ENCODE measurements at regions not wholly inside any gene's neighbourhood (a gene's known extent, or its start where the extent isn't known, plus 50 kb on each side); places are given as distances from the start of the nearest gene placed in this dataset.
A peak's percentile ranks its signal among the peaks of the same experiment; 100 is the strongest.

GRCh38 chr17:77493901-77494663 lies 353.3 kb downstream of the SEC14L1 start:
- DNase-seq: no peak

- DNase-seq: peak; percentile 44
Measured at GRCh38 chr17:77494664-77495435, 354.1 kb downstream of the SEC14L1 start.

GRCh38 chr17:77495575-77495974 lies 354.8 kb downstream of the SEC14L1 start:
- DNase-seq: no peak

- no peak for DNase-seq
Measured at GRCh38 chr17:77496401-77496801, 355.6 kb downstream of the SEC14L1 start.

- no peak for DNase-seq
Measured at GRCh38 chr17:77496831-77497577, 356.2 kb downstream of the SEC14L1 start.

GRCh38 chr17:77497578-77497934 lies 356.8 kb downstream of the SEC14L1 start:
- DNase-seq: no peak

- DNase-seq: no peak
Measured at GRCh38 chr17:77498091-77498741, 357.4 kb downstream of the SEC14L1 start.

- DNase-seq: no peak
Measured at GRCh38 chr17:77498791-77499698, 358.3 kb downstream of the SEC14L1 start.

GRCh38 chr17:77499699-77500435 lies 359.1 kb downstream of the SEC14L1 start:
- DNase-seq: no peak

- peak; percentile 4 for DNase-seq
Measured at GRCh38 chr17:77501101-77501566, 360.4 kb downstream of the SEC14L1 start.

GRCh38 chr17:77501751-77502625 lies 361.2 kb downstream of the SEC14L1 start:
- no peak for DNase-seq

- no peak for DNase-seq
Measured at GRCh38 chr17:77502626-77503292, 362.0 kb downstream of the SEC14L1 start.

- DNase-seq: no peak
Measured at GRCh38 chr17:77503293-77503655, 362.5 kb downstream of the SEC14L1 start.

- DNase-seq: no peak
Measured at GRCh38 chr17:77503916-77504651, 363.3 kb downstream of the SEC14L1 start.

GRCh38 chr17:77504652-77505155 lies 363.9 kb downstream of the SEC14L1 start:
- DNase-seq: no peak

- no peak for DNase-seq
Measured at GRCh38 chr17:77505181-77505639, 364.4 kb downstream of the SEC14L1 start.

GRCh38 chr17:77506371-77506991 lies 365.7 kb downstream of the SEC14L1 start:
- DNase-seq: no peak

Measured in NCI-H146 (cell line).